Upper lobe of left lung (tissue), 6 donors: ENCODE measurements at regions not wholly inside any gene's neighbourhood (a gene's known extent, or its start where the extent isn't known, plus 50 kb on each side); places are given as distances from the start of the nearest gene placed in this dataset.
A peak's percentile ranks its signal among the peaks of the same experiment; 100 is the strongest.
"Not testable (repeated sequence)": the region's sequence is repeated elsewhere in the genome, so short reads cannot be mapped to it uniquely, and the experiment has no call there.

ENCODE experiments used
- ATAC-seq, 2 donors: fragments of 200-7000 bp; cut with Tn5 transposase; one replicate each; pipeline ENCODE4 v1.9.1; 2022; ENCODE audit warnings: mild to moderate bottlenecking in 2 of 2, moderate library complexity in 2 of 2; ENCODE audit not compliant: low FRiP score in 2 of 2
- DNase-seq, 2 donors: peaks; one replicate each; pipeline ENCODE4 v3.0.0-alpha.2; 2019 to 2020
- H3K27ac ChIP-seq, 4 donors: fragments of 200-600 bp; sonication (generic); one replicate each; pipeline ENCODE4 v1.5.1; 2016 to 2019
- H3K27me3 ChIP-seq, 4 donors: fragments of 200-600 bp; sonication (generic); one replicate each; pipeline ENCODE4 v1.5.1; 2017 to 2019
- H3K36me3 ChIP-seq, 4 donors: fragments of 200-600 bp; sonication (generic); one replicate each; pipeline ENCODE4 v1.5.1; 2016 to 2019
- H3K4me1 ChIP-seq, 4 donors: fragments of 200-600 bp; sonication (generic); one replicate each; pipeline ENCODE4 v1.5.1; 2018 to 2019
- H3K4me3 ChIP-seq, 4 donors: fragments of 200-600 bp; sonication (generic); one replicate each; pipeline ENCODE4 v1.5.1; 2017 to 2019; ENCODE audit warnings: mild to moderate bottlenecking in 2 of 4, moderate library complexity in 1 of 4
- H3K9me3 ChIP-seq, 4 donors: fragments of 200-600 bp; sonication (generic); one replicate each; pipeline ENCODE4 v1.5.1; 2018 to 2019
- CTCF ChIP-seq, 6 experiments: fragments of 450-650 bp in 4 of 6; fragments of 200-600 bp in 2 of 6; sonication (generic) in 2 of 6; IDR thresholded peaks; one replicate each; pipeline ENCODE4 v1.5.1; 2016 to 2019; ENCODE audit warnings: antibody characterized with exemption in 6 of 6
- EP300 ChIP-seq, 4 donors: sonication (generic); formaldehyde crosslinking; IDR thresholded peaks; one replicate each; pipeline ENCODE4 v1.5.1; 2017; ENCODE audit warnings: antibody characterized with exemption in 4 of 4, control low read depth in 2 of 4
- POLR2A ChIP-seq, 4 donors: fragments of 450-650 bp; IDR thresholded peaks; one replicate each; pipeline ENCODE4 v1.5.1; 2016 to 2017; ENCODE audit warnings: antibody characterized with exemption in 4 of 4, mild to moderate bottlenecking in 2 of 4
- POLR2AphosphoS5 ChIP-seq, 2 donors: sonication (generic); formaldehyde crosslinking; IDR thresholded peaks; one replicate each; pipeline ENCODE4 v1.5.1; 2017; ENCODE audit warnings: antibody characterized with exemption in 2 of 2
- WGBS, 2 donors: methylation state at CpG; one replicate each; pipeline ENCODE4 v1.1.5; 2017 to 2018; 5-methylcytosine and 5-hydroxymethylcytosine counted together
- donor health status: DM: no; HTN: no; CAD: no; lungs with moderate emphysema.
- donor health status: DM: no; HTN: yes; CAD: no; lungs with severe emphysema.

GRCh38 chr7:145134377-145134776 is 298.5 kb upstream of the TPK1 start:
- no peaks in the 10 kb centered on the region for H3K4me1 ChIP-seq

DNA sequence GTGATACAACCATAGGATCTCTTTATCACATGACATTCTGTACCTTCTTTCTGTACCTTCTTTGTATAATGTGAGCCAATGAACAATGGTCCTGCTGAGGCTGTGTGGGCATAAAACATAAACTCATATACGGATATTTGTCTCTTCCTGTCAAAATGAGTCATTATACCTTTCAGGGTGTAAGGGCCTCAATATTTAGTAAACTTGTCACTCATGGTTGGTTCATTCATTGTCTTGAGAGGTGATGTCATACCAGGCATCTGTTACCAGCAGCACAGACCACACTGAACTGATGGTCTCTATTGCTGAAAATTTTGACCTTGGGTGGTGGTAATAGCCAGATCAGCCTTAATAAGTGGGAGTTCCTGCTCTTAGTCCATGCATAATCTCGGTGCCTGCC is 287.6 kb upstream of the TPK1 start:
- TF ChIP-seq POLR2AphosphoS5 (IDR thresholded peaks at IDR 0.05) (no peak), CTCF (IDR thresholded peaks at IDR 0.05) (no peak), POLR2A (IDR thresholded peaks at IDR 0.05) (no peak), EP300 (IDR thresholded peaks at IDR 0.05) (no peak)
- no peak for ATAC-seq
- 63 to 66% methylated on average over 2 of the region's 2 CpGs for WGBS, 2 donors

More at GRCh38 chr7:145134377-145134776, 298.5 kb upstream of the TPK1 start:
- Histone ChIP-seq H3K4me3 (no peak overlapping the region), H3K27ac (no peak overlapping the region), H3K27me3 (no peaks in the 10 kb centered on the region), H3K36me3 (no peaks in the 10 kb centered on the region), H3K9me3 (no peaks in the 10 kb centered on the region)
- TF ChIP-seq POLR2A (IDR thresholded peaks at IDR 0.05), result no peak
- TF ChIP-seq EP300 (IDR thresholded peaks at IDR 0.05), result no peak
- TF ChIP-seq CTCF (IDR thresholded peaks at IDR 0.05), result no peak
- no peak for TF ChIP-seq POLR2AphosphoS5 (IDR thresholded peaks at IDR 0.05)
- DNase-seq (no peak), ATAC-seq (peak; percentile 43 to 73)

DNA sequence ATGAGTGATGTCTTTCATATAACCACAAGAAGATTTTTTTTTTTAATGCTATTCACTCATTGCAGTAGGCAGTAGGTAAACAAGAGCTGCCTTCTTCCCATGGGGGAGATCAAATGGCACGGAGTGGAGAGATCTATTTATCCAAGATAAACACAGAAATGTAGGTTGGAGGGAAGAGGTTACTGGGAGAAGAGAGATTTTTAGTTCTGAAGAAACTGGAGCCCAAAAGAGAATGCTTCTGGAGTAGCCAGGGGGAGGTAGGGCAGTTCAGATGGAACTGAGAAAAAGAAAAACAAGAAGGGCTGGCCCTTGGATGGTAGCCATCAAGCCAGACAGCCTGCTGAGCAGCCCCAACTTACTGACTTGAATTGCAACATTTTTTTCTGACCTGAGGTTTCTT is 270.1 kb upstream of the TPK1 start:
- DNase-seq, result no peak
- H3K9me3 ChIP-seq, result no peaks in the 10 kb centered on the region
- 24 to 33% methylated on average over 1 of the region's 1 CpG for WGBS, 2 donors

More for the DNA sequence above, 287.6 kb upstream of the TPK1 start:
- Histone ChIP-seq H3K4me3 (no peak overlapping the region), H3K9me3 (no peaks in the 10 kb centered on the region), H3K27ac (no peak overlapping the region), H3K36me3 (no peaks in the 10 kb centered on the region), H3K27me3 (no peaks in the 10 kb centered on the region), H3K4me1 (no peaks in the 10 kb centered on the region)
- no peak for DNase-seq

DNA sequence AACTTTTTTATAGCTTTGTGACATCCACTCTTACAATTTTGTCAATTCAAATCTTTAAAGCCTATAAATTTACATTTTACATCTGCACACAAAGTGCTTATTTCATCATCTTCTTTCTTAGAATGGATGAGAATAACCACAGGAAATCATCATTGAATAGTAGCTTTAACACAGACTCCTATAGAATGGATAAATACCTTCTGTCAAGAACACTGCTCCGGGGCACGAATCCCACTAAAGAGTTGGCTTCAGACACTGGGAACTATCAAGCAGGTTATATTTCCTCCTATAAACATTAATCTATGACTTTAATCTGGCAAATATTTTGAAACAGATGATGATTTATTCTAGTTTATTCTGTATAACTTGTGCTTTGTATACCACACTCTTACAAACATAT is 269.7 kb upstream of the TPK1 start:
- WGBS, 2 donors, result 67 to 71% methylated on average over 2 of the region's 2 CpGs
- TF ChIP-seq CTCF (IDR thresholded peaks at IDR 0.05), result no peak
- TF ChIP-seq EP300 (IDR thresholded peaks at IDR 0.05), result no peak
- TF ChIP-seq POLR2AphosphoS5 (IDR thresholded peaks at IDR 0.05), result no peak
- TF ChIP-seq POLR2A (IDR thresholded peaks at IDR 0.05), result no peak
- ATAC-seq, result no peak
- no peak for DNase-seq
- no peaks in the 10 kb centered on the region for H3K9me3 ChIP-seq
- no peak overlapping the region for H3K4me3 ChIP-seq
- H3K27ac ChIP-seq, result no peak overlapping the region
- no peaks in the 10 kb centered on the region for H3K36me3 ChIP-seq
- H3K4me1 ChIP-seq, result no peaks in the 10 kb centered on the region
- no peaks in the 10 kb centered on the region for H3K27me3 ChIP-seq

More for the DNA sequence above, 270.1 kb upstream of the TPK1 start:
- TF ChIP-seq CTCF (IDR thresholded peaks at IDR 0.05) (no peak), EP300 (IDR thresholded peaks at IDR 0.05) (no peak), POLR2AphosphoS5 (IDR thresholded peaks at IDR 0.05) (no peak), POLR2A (IDR thresholded peaks at IDR 0.05) (no peak)
- ATAC-seq, result no peak
- Histone ChIP-seq H3K27ac (no peak overlapping the region), H3K27me3 (no peaks in the 10 kb centered on the region), H3K4me3 (no peak overlapping the region), H3K4me1 (no peaks in the 10 kb centered on the region), H3K36me3 (no peaks in the 10 kb centered on the region)

GRCh38 chr7:145104400-145104799 is 268.5 kb upstream of the TPK1 start:
- no peak overlapping the region for H3K27ac ChIP-seq
- no peaks in the 10 kb centered on the region for H3K4me1 ChIP-seq
- no peaks in the 10 kb centered on the region for H3K27me3 ChIP-seq
- no peak for TF ChIP-seq EP300 (IDR thresholded peaks at IDR 0.05)
- no peak for TF ChIP-seq POLR2AphosphoS5 (IDR thresholded peaks at IDR 0.05)
- no peak for TF ChIP-seq CTCF (IDR thresholded peaks at IDR 0.05)
- no peak for TF ChIP-seq POLR2A (IDR thresholded peaks at IDR 0.05)
- H3K4me3 ChIP-seq, result no peak overlapping the region
- DNase-seq, result no peak
- no peaks in the 10 kb centered on the region for H3K36me3 ChIP-seq
- no peak for ATAC-seq
- H3K9me3 ChIP-seq, result no peaks in the 10 kb centered on the region
- 76 to 82% methylated on average over 1 of the region's 1 CpG for WGBS, 2 donors

DNA sequence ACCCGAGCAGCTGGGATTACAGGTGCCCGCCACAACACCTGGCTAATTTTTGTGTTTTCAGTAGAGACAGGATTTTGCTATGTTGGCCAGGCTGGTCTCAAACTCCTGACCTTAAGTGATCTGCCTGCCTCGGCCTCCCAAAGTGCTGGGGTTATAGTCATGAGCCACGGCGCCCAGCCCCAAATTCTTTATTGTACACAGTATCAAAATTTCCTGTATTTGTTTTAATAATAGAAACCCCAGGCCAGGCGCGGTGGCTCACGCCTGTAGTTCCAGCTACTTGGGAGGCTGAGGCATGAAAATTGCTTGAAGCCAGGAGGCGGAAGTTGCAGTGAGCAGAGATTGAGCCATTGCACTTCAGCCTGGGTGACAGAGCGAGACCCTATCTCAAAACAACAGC is 266.3 kb upstream of the TPK1 start:
- peak in 1 of 2 donors; percentile 3 for DNase-seq
- ATAC-seq, H3K27me3 ChIP-seq, H3K9me3 ChIP-seq, H3K27ac ChIP-seq, H3K36me3 ChIP-seq, H3K4me3 ChIP-seq, H3K4me1 ChIP-seq: not testable (repeated sequence)
- WGBS, 2 donors, result 86 to 90% methylated on average over 10 of the region's 10 CpGs
